ENCODE measurements at regions not wholly inside any gene's neighbourhood (a gene's known extent, or its start where the extent isn't known, plus 50 kb on each side); places are given as distances from the start of the nearest gene placed in this dataset.

DNA sequence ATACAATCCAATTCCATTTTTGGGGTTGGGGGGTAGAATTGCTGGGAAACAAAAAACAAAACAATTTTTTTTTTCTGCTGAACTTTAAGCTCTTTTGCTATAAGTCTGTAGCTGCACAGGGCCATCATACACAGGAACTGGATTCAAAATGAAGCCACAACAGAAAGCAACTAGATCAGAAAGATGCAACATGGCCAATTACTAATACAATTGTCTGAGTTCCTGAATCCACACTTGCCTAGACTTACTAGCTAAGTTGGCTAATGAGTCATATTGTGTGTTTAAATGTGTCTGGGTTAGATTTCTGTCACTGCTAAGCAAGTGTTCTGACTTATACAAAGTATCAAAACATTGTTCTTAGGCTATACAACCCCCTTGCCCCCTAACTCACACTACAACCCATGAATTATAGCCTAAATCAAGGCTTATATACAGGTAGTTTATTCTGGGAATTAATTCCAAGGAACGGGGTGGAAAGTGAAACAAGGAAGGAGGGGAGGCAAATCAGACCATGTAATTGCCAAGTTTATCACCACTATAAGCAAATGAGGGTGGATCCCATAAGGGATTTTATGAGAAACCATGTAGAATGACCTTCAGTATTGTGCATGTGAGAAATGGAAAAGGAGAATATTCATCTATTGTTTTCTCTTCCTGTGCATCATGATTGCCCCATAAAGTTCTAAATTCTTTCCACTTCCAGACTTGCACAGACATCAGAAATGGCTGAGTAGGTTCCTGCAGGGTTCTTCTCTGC lies 337.9 kb upstream of the SORCS1 start:
- Histone ChIP-seq H3K4me3 (replicated peaks in 1 of 2; ENCODE audit: low read depth in 1 of 2, low read length in 2 of 2) (no peak overlapping the region), H2AFZ (ENCODE audit: low read depth, low read length, poor library complexity, severe bottlenecking) (no peak overlapping the region), H4K20me1 (ENCODE audit: insufficient read depth) (no peaks in the 10 kb centered on the region), H3K27ac (ENCODE audit: low read depth, low read length) (no peak overlapping the region), H3K36me3 (ENCODE audit: control insufficient read depth in 1 of 2, insufficient read depth in 2 of 2, low read length in 2 of 2) (no peaks in the 10 kb centered on the region), H3K4me1 (ENCODE audit: control insufficient read depth in 1 of 2, insufficient read depth in 2 of 2, low read length in 2 of 2) (no peaks in the 10 kb centered on the region), H3K79me2 (ENCODE audit: insufficient read depth, low read length) (no peaks in the 10 kb centered on the region), H3K9me3 (ENCODE audit: control insufficient read depth in 1 of 2, insufficient read depth in 1 of 2, low read depth in 1 of 2, low read length in 2 of 2) (peaks cover 52 to 55% of the 10 kb centered on the region in 2 experiments; a peak in 2 of 4 replicates), H3K9me2 (ENCODE audit: insufficient read depth) (no peaks in the 10 kb centered on the region), H3K27me3 (ENCODE audit: insufficient read depth, low read length) (no peaks in the 10 kb centered on the region), H3K9ac (ENCODE audit: low read length) (no peak overlapping the region), H3K4me2 (ENCODE audit: low read length) (no peak overlapping the region)
- no TSS peak for BruUV-seq (replicated peaks)
- intact Hi-C loops (cut with micrococcal nuclease), result no loop called here
- POLR2A ChIA-PET, result no interaction called here
- TF ChIP-seq POLR2AphosphoS5 (IDR thresholded peaks at IDR 0.05; ENCODE audit: low read depth, low read length), result no peak
- no peak for TF ChIP-seq TCF7L2 (IDR thresholded peaks at IDR 0.05; ENCODE audit: borderline replicate concordance, extremely low read depth, insufficient read depth, insufficient read length)
- no peak for TF ChIP-seq EGR1 (IDR thresholded peaks at IDR 0.05; ENCODE audit: low read depth)
- no peak for TF ChIP-seq ZFX (IDR thresholded peaks at IDR 0.05)
- no peak for TF ChIP-seq SRF (IDR thresholded peaks at IDR 0.05; ENCODE audit: low read depth)
- no peak for TF ChIP-seq POLR2A (IDR thresholded peaks at IDR 0.05; ENCODE audit: borderline replicate concordance, extremely low read depth, insufficient read depth, insufficient read length)
- TF ChIP-seq CEBPB (IDR thresholded peaks at IDR 0.05; ENCODE audit: low read depth), result no peak
- TF ChIP-seq, protein P1, sequence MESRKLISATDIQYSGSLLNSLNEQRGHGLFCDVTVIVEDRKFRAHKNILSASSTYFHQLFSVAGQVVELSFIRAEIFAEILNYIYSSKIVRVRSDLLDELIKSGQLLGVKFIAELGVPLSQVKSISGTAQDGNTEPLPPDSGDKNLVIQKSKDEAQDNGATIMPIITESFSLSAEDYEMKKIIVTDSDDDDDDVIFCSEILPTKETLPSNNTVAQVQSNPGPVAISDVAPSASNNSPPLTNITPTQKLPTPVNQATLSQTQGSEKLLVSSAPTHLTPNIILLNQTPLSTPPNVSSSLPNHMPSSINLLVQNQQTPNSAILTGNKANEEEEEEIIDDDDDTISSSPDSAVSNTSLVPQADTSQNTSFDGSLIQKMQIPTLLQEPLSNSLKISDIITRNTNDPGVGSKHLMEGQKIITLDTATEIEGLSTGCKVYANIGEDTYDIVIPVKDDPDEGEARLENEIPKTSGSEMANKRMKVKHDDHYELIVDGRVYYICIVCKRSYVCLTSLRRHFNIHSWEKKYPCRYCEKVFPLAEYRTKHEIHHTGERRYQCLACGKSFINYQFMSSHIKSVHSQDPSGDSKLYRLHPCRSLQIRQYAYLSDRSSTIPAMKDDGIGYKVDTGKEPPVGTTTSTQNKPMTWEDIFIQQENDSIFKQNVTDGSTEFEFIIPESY (IDR thresholded peaks at IDR 0.05; ENCODE audit: extremely low read depth, insufficient replicate concordance, low read length), result no peak
- no peak for TF ChIP-seq SIN3A (IDR thresholded peaks at IDR 0.05; ENCODE audit: low read depth)
- RAD21 ChIA-PET (ENCODE audit: low non-redundant PET in 1 of 2, low total read pairs in 2 of 2, uncharacterized antibody in 2 of 2, unreplicated experiment in 2 of 2), result no interaction called here
- DNase-seq (ENCODE audit: low read depth, low spot score) (no peak), ATAC-seq (no peak)
- CTCF ChIA-PET, result no interaction called here

All from HCT116 (cell line).